ENCODE measurements at regions not wholly inside any gene's neighbourhood (a gene's known extent, or its start where the extent isn't known, plus 50 kb on each side); places are given as distances from the start of the nearest gene placed in this dataset.

GRCh38 chr4:36493251-36493650 lies 211.8 kb downstream of the DTHD1 start:
- peak; percentile 8 for DNase-seq (ENCODE audit: low spot score)

- no peak for DNase-seq (ENCODE audit: low spot score)
These were observed 212.6 kb downstream of the DTHD1 start for GRCh38 chr4:36494016-36494415.

- no peak for DNase-seq (ENCODE audit: low spot score)
These were observed 213.3 kb downstream of the DTHD1 start for GRCh38 chr4:36494747-36495146.

GRCh38 chr4:36502350-36502749 lies 220.9 kb downstream of the DTHD1 start:
- no peak for DNase-seq (ENCODE audit: low spot score)

GRCh38 chr4:36508394-36508793 lies 227.0 kb downstream of the DTHD1 start:
- DNase-seq (ENCODE audit: low spot score) = no peak

GRCh38 chr4:36509845-36510244 lies 228.4 kb downstream of the DTHD1 start:
- no peak for DNase-seq (ENCODE audit: low spot score)

GRCh38 chr4:36511785-36512184 lies 230.4 kb downstream of the DTHD1 start:
- no peak for DNase-seq (ENCODE audit: low spot score)

GRCh38 chr4:36516522-36517095 lies 235.2 kb downstream of the DTHD1 start:
- no peak for DNase-seq (ENCODE audit: low spot score)

- DNase-seq (ENCODE audit: low spot score) = no peak
These were observed 241.8 kb downstream of the DTHD1 start for GRCh38 chr4:36523182-36523581.

- DNase-seq (ENCODE audit: low spot score) = no peak
These were observed 251.4 kb downstream of the DTHD1 start for GRCh38 chr4:36532670-36533379.

- DNase-seq (ENCODE audit: low spot score) = no peak
These were observed 252.5 kb downstream of the DTHD1 start for GRCh38 chr4:36533944-36534343.

- no peak for DNase-seq (ENCODE audit: low spot score)
These were observed 266.0 kb downstream of the DTHD1 start for GRCh38 chr4:36547383-36547782.

GRCh38 chr4:36549252-36549651 lies 267.8 kb downstream of the DTHD1 start:
- no peak for DNase-seq (ENCODE audit: low spot score)

GRCh38 chr4:36549992-36550391 lies 268.6 kb downstream of the DTHD1 start:
- no peak for DNase-seq (ENCODE audit: low spot score)

GRCh38 chr4:36551697-36552214 lies 270.3 kb downstream of the DTHD1 start:
- DNase-seq (ENCODE audit: low spot score) = no peak

GRCh38 chr4:36553029-36553428 lies 271.6 kb downstream of the DTHD1 start:
- no peak for DNase-seq (ENCODE audit: low spot score)

GRCh38 chr4:36553453-36553852 lies 272.0 kb downstream of the DTHD1 start:
- no peak for DNase-seq (ENCODE audit: low spot score)

- no peak for DNase-seq (ENCODE audit: low spot score)
These were observed 275.6 kb downstream of the DTHD1 start for GRCh38 chr4:36556984-36557383.

GRCh38 chr4:36568575-36568974 lies 287.2 kb downstream of the DTHD1 start:
- no peak for DNase-seq (ENCODE audit: low spot score)

GRCh38 chr4:36573441-36573840 lies 292.0 kb downstream of the DTHD1 start:
- DNase-seq (ENCODE audit: low spot score) = no peak

- no peak for DNase-seq (ENCODE audit: low spot score)
These were observed 293.4 kb downstream of the DTHD1 start for GRCh38 chr4:36574816-36575215.

GRCh38 chr4:36582198-36582597 lies 300.8 kb downstream of the DTHD1 start:
- DNase-seq (ENCODE audit: low spot score) = no peak

GRCh38 chr4:36587909-36588472 lies 306.6 kb downstream of the DTHD1 start:
- DNase-seq (ENCODE audit: low spot score) = no peak
